IMR-90 (cell line): ENCODE measurements at regions not wholly inside any gene's neighbourhood (a gene's known extent, or its start where the extent isn't known, plus 50 kb on each side); places are given as distances from the start of the nearest gene placed in this dataset.

Experiments
- ATAC-seq: fragments of 200-7000 bp; cut with Tn5 transposase; 2 replicates; pipeline ENCODE4 v1.9.1; 2020; ENCODE audit warnings: low read depth, mild to moderate bottlenecking, moderate library complexity
- BruUV-seq: library from RNA; stranded (reverse); fragments of 400-500 nt; replicated peaks from 2 replicates; lab custom pipeline; 2021; lab: Mats Ljungman, UMichigan
- CTCF ChIA-PET: fragments of 300-600 bp; formaldehyde crosslinking; extraction: SDS; loops from one replicate; lab custom pipeline; 2021; ENCODE audit warnings: antibody characterized with exemption; lab: Yijun Ruan, JAX
- POLR2A ChIA-PET: fragments of 300-600 bp; sonication (Branson Sonifier 250); formaldehyde crosslinking; loops from one replicate; lab custom pipeline; 2022; ENCODE audit warnings: antibody characterized with exemption; ENCODE audit not compliant: unreplicated experiment; lab: Charles Lee
- DNase-seq: peaks from one replicate; pipeline ENCODE4 v3.0.0; 2013
- H2AFZ ChIP-seq: replicated peaks from 2 replicates; pipeline ENCODE3; 2013; ENCODE audit warnings: low read length, mild to moderate bottlenecking; ENCODE audit not compliant: poor library complexity
- H2AK5ac ChIP-seq: 2 replicates; pipeline ENCODE4 v1.6.1; 2013; ENCODE audit warnings: low read depth, low read length, inconsistent platforms
- H2AK9ac ChIP-seq: replicated peaks from 2 replicates; pipeline ENCODE3; 2013; ENCODE audit warnings: mild to moderate bottlenecking, low read depth, low read length, moderate library complexity; ENCODE audit not compliant: poor library complexity
- H2BK120ac ChIP-seq: 2 replicates; pipeline ENCODE4 v1.6.1; 2013; ENCODE audit warnings: low read depth, low read length, inconsistent platforms
- H2BK15ac ChIP-seq: 3 replicates; pipeline ENCODE4 v1.6.1; 2013; ENCODE audit warnings: low read depth, low read length, inconsistent platforms
- H2BK20ac ChIP-seq: 2 replicates; pipeline ENCODE4 v1.6.1; 2013; ENCODE audit warnings: low read depth, mild to moderate bottlenecking, inconsistent platforms, low read length, moderate library complexity
- H2BK5ac ChIP-seq: 2 replicates; pipeline ENCODE4 v1.6.1; 2013; ENCODE audit warnings: mild to moderate bottlenecking, low read depth, low read length, inconsistent platforms; ENCODE audit not compliant: poor library complexity, severe bottlenecking
- H3K14ac ChIP-seq: replicated peaks from 2 replicates; pipeline ENCODE4 v1.6.1; 2013; ENCODE audit warnings: low read depth, low read length, inconsistent platforms
- H3K18ac ChIP-seq: 2 replicates; pipeline ENCODE4 v1.6.1; 2013; ENCODE audit warnings: low read depth, low read length, control low read depth
- H3K23ac ChIP-seq: 2 replicates; pipeline ENCODE4 v1.6.1; 2013; ENCODE audit warnings: low read depth, low read length, inconsistent platforms
- H3K27ac ChIP-seq: 2 replicates; pipeline ENCODE4 v1.5.1; 2013; ENCODE audit warnings: mild to moderate bottlenecking, control low read depth, low read length; ENCODE audit not compliant: insufficient read depth
- H3K27me3 ChIP-seq: 2 replicates; pipeline ENCODE4 v1.6.1; 2013; ENCODE audit warnings: low read length; ENCODE audit not compliant: control insufficient read depth, insufficient read depth
- H3K36me3 ChIP-seq: 2 replicates; pipeline ENCODE4 v1.6.1; 2013; ENCODE audit warnings: low read length, mixed read lengths; ENCODE audit not compliant: control insufficient read depth, insufficient read depth
- H3K4ac ChIP-seq: 2 replicates; pipeline ENCODE4 v1.6.1; 2013; ENCODE audit warnings: low read depth, low read length, inconsistent platforms
- H3K4me1 ChIP-seq: 2 replicates; pipeline ENCODE4 v1.6.1; 2013; ENCODE audit warnings: low read length, mixed read lengths; ENCODE audit not compliant: control insufficient read depth, insufficient read depth
- H3K4me2 ChIP-seq: 2 replicates; pipeline ENCODE4 v1.6.1; 2013; ENCODE audit warnings: low read depth, mild to moderate bottlenecking, control low read depth, low read length, moderate library complexity
- H3K4me3 ChIP-seq: 2 replicates; pipeline ENCODE4 v1.5.1; 2013; ENCODE audit warnings: low read depth, mild to moderate bottlenecking, control low read depth, low read length, moderate library complexity; ENCODE audit not compliant: insufficient read depth
- H3K56ac ChIP-seq: 2 replicates; pipeline ENCODE4 v1.6.1; 2013; ENCODE audit warnings: low read length, inconsistent platforms; ENCODE audit not compliant: insufficient read depth; ENCODE audit errors: extremely low read depth
- H3K79me1 ChIP-seq, 2 experiments: 2 replicates each; pipeline ENCODE4 v1.6.1; 2013; ENCODE audit warnings: low read length in 2 of 2, inconsistent platforms in 1 of 2, low read depth in 1 of 2
- H3K9ac ChIP-seq: 2 replicates; pipeline ENCODE4 v1.6.1; 2013; ENCODE audit warnings: low read depth, low read length, control low read depth
- H3K9me1 ChIP-seq: 2 replicates; pipeline ENCODE4 v1.6.1; 2013; ENCODE audit warnings: low read length, inconsistent platforms; ENCODE audit not compliant: insufficient read depth
- H3K9me3 ChIP-seq: 2 replicates; pipeline ENCODE4 v1.6.1; 2013; ENCODE audit warnings: low read length; ENCODE audit not compliant: control insufficient read depth, insufficient read depth
- H4K20me1 ChIP-seq: 2 replicates; pipeline ENCODE4 v1.6.1; 2013; ENCODE audit warnings: low read length, inconsistent platforms; ENCODE audit not compliant: insufficient read depth
- H4K5ac ChIP-seq: 2 replicates; pipeline ENCODE4 v1.6.1; 2013; ENCODE audit warnings: mild to moderate bottlenecking, low read depth, low read length, control low read depth
- H4K8ac ChIP-seq, 2 experiments: 2 replicates each; pipeline ENCODE4 v1.6.1; 2013; ENCODE audit warnings: low read depth in 2 of 2, low read length in 2 of 2, control low read depth in 1 of 2, inconsistent platforms in 1 of 2
- H4K91ac ChIP-seq: 2 replicates; pipeline ENCODE4 v1.6.1; 2013; ENCODE audit warnings: low read depth, low read length, inconsistent platforms; ENCODE audit not compliant: insufficient read depth
- BHLHE40 ChIP-seq: fragments of 150-350 bp; IDR thresholded peaks from 2 replicates; pipeline ENCODE4 v1.6.1; 2016; ENCODE audit warnings: mild to moderate bottlenecking, low read depth, low read length
- CEBPB ChIP-seq: IDR thresholded peaks from 2 replicates; pipeline ENCODE4 v1.6.1; 2012; ENCODE audit warnings: low read depth, low read length, improper control_type of control experiment
- ELK1 ChIP-seq: fragments of 150-350 bp; IDR thresholded peaks from 2 replicates; pipeline ENCODE4 v1.6.1; 2016; ENCODE audit warnings: low read depth, mild to moderate bottlenecking, low read length, moderate library complexity, borderline replicate concordance
- MAFK ChIP-seq: IDR thresholded peaks from 2 replicates; pipeline ENCODE4 v1.6.1; 2012; ENCODE audit warnings: low read depth, low read length, improper control_type of control experiment
- RFX5 ChIP-seq: IDR thresholded peaks from 2 replicates; pipeline ENCODE4 v1.8.0; 2012; ENCODE audit warnings: low read depth, mild to moderate bottlenecking, low read length, moderate library complexity
- WGBS, 2 experiments: methylation state at CpG; one replicate each; pipeline versions ENCODE4 v1.1.5 to v1.1.7; 2013; ENCODE audit warnings: missing lambda C conversion rate in 2 of 2; ENCODE audit not compliant: insufficient read length in 1 of 2; ENCODE audit errors: extremely low coverage in 2 of 2; 5-methylcytosine and 5-hydroxymethylcytosine counted together
- dilution Hi-C: fragments of 300-500 bp; cut with HindIII; formaldehyde crosslinking; loops from one replicate; pipeline ENCODE4 v1.14.3; 2018; ENCODE audit warnings: low sequenced_read_pairs; ENCODE audit not compliant: unreplicated experiment
- in situ Hi-C: fragments of 300-500 bp; cut with MboI; formaldehyde crosslinking; loops from 3 replicates; pipeline ENCODE4 v1.14.3; 2019; ENCODE audit warnings: low sequenced_read_pairs, inconsistent platforms, mixed read lengths
- intact Hi-C: fragments of 100-400 bp; cut with micrococcal nuclease; formaldehyde crosslinking; loops from 2 replicates; pipeline ENCODE4 v1.10.0; 2022

- Histone ChIP-seq H4K5ac (no peak overlapping the region), H3K9me3 (no peaks in the 10 kb centered on the region), H3K9me1 (no peaks in the 10 kb centered on the region), H4K20me1 (no peaks in the 10 kb centered on the region), H2BK15ac (no peak overlapping the region), H3K36me3 (no peaks in the 10 kb centered on the region), H2AK5ac (no peak overlapping the region), H3K23ac (no peak overlapping the region), H3K14ac (no peak overlapping the region), H2BK20ac (no peak overlapping the region), H2BK120ac (no peak overlapping the region), H2AK9ac (no peak overlapping the region), H3K27ac (no peak overlapping the region), H2BK5ac (no peak overlapping the region), H3K79me1 (no peaks in the 10 kb centered on the region), H3K4me3 (no peak overlapping the region), H2AFZ (no peak overlapping the region), H3K4me1 (no peaks in the 10 kb centered on the region; the same call in 1 of the 2 replicates), H4K91ac (no peak overlapping the region), H3K4ac (no peak overlapping the region), H4K8ac (no peak overlapping the region), H3K56ac (no peak overlapping the region), H3K18ac (no peak overlapping the region), H3K9ac (no peak overlapping the region), H3K4me2 (no peak overlapping the region), H3K27me3 (no peaks in the 10 kb centered on the region)
- CTCF ChIA-PET: no interaction called here
- no CpG with 5 or more reads among the region's 3 CpGs for WGBS, 2 experiments
- DNase-seq (no peak), ATAC-seq (no peak)
- POLR2A ChIA-PET: interaction anchor here (0.6 kb wide), 1 partner anchor 576 kb away, joined by 3 read pairs; no protein-coding TSS in a partner anchor
- TF ChIP-seq ELK1 (no peak), RFX5 (no peak), CEBPB (no peak), BHLHE40 (no peak), MAFK (no peak)
- no TSS peak for BruUV-seq
- dilution Hi-C loops (no loop called here), in situ Hi-C loops (no loop called here), intact Hi-C loops (no loop called here)
These were observed 642.1 kb upstream of the CCDC179 start for GRCh38 chr11:23502389-23502788.
